Mesendoderm (in vitro differentiated cells): ENCODE measurements at regions not wholly inside any gene's neighbourhood (a gene's known extent, or its start where the extent isn't known, plus 50 kb on each side); places are given as distances from the start of the nearest gene placed in this dataset.

Experiments
- DNase-seq: peaks from one replicate; pipeline ENCODE4 v3.0.0; 2013
- H2AK5ac ChIP-seq: 2 replicates; pipeline ENCODE4 v1.6.1; 2013; ENCODE audit warnings: low read length, inconsistent platforms
- H2BK120ac ChIP-seq: 2 replicates; pipeline ENCODE4 v1.6.1; 2013; ENCODE audit warnings: low read depth, mild to moderate bottlenecking, low read length, moderate library complexity, mixed read lengths
- H2BK15ac ChIP-seq: replicated peaks from 2 replicates; pipeline ENCODE4 v1.6.1; 2013; ENCODE audit warnings: low read depth, mild to moderate bottlenecking, moderate library complexity
- H2BK5ac ChIP-seq: 2 replicates; pipeline ENCODE4 v1.6.1; 2013; ENCODE audit warnings: low read length, inconsistent platforms
- H3K18ac ChIP-seq: 2 replicates; pipeline ENCODE4 v1.6.1; 2013; ENCODE audit warnings: mild to moderate bottlenecking, low read length, mixed read lengths
- H3K23ac ChIP-seq: one replicate; pipeline ENCODE4 v1.6.1; 2013; ENCODE audit warnings: low read length
- H3K27ac ChIP-seq: 2 replicates; pipeline ENCODE4 v1.5.1; 2013; ENCODE audit warnings: low read depth, mild to moderate bottlenecking, inconsistent platforms, low read length, moderate library complexity
- H3K27me3 ChIP-seq: 2 replicates; pipeline ENCODE4 v1.6.1; 2013; ENCODE audit warnings: low read length, control low read depth, mild to moderate bottlenecking, inconsistent platforms; ENCODE audit not compliant: insufficient read depth, poor library complexity
- H3K36me3 ChIP-seq: 2 replicates; pipeline ENCODE4 v1.6.1; 2013; ENCODE audit warnings: low read length, inconsistent platforms; ENCODE audit not compliant: control insufficient read depth, insufficient read depth
- H3K4ac ChIP-seq: one replicate; pipeline ENCODE4 v1.6.1; 2013; ENCODE audit warnings: low read depth, mild to moderate bottlenecking, low read length, moderate library complexity
- H3K4me1 ChIP-seq: 2 replicates; pipeline ENCODE4 v1.6.1; 2013; ENCODE audit warnings: low read depth, low read length, inconsistent platforms; ENCODE audit not compliant: control insufficient read depth
- H3K4me2 ChIP-seq: 2 replicates; pipeline ENCODE4 v1.6.1; 2013; ENCODE audit warnings: low read length
- H3K4me3 ChIP-seq: 2 replicates; pipeline ENCODE4 v1.5.1; 2013; ENCODE audit warnings: mild to moderate bottlenecking, low read length
- H3K56ac ChIP-seq: one replicate; pipeline ENCODE4 v1.6.1; 2013; ENCODE audit warnings: low read length
- H3K79me1 ChIP-seq: 2 replicates; pipeline ENCODE4 v1.6.1; 2013; ENCODE audit warnings: low read length, inconsistent platforms
- H3K79me2 ChIP-seq: 2 replicates; pipeline ENCODE4 v1.6.1; 2013; ENCODE audit warnings: mild to moderate bottlenecking, low read length; ENCODE audit not compliant: control insufficient read depth, insufficient read depth
- H3K9ac ChIP-seq: 2 replicates; pipeline ENCODE4 v1.6.1; 2013; ENCODE audit warnings: low read length, inconsistent platforms
- H4K5ac ChIP-seq: one replicate; pipeline ENCODE4 v1.6.1; 2013; ENCODE audit warnings: low read length
- H4K8ac ChIP-seq: one replicate; pipeline ENCODE4 v1.6.1; 2013; ENCODE audit warnings: low read depth, mild to moderate bottlenecking, control low read depth, low read length, moderate library complexity
- WGBS: extraction: QIAGEN DNeasy Blood & Tissue Kit; methylation state at CpG from one replicate; pipeline ENCODE4 v1.1.7; 2013; ENCODE audit warnings: low lambda C conversion rate, missing lambda C conversion rate; ENCODE audit not compliant: insufficient coverage; ENCODE audit errors: extremely low coverage; 5-methylcytosine and 5-hydroxymethylcytosine counted together

- no peak overlapping the region for H4K5ac ChIP-seq
- no peaks in the 10 kb centered on the region for H3K4me1 ChIP-seq
- H3K36me3 ChIP-seq = no peaks in the 10 kb centered on the region
- H3K27ac ChIP-seq = no peak overlapping the region
- H3K4ac ChIP-seq = no peak overlapping the region
- H3K9ac ChIP-seq = no peak overlapping the region
- H2BK120ac ChIP-seq = no peak overlapping the region
- WGBS = no CpG with 5 or more reads among the region's 3 CpGs
- H3K27me3 ChIP-seq = no peaks in the 10 kb centered on the region
- H3K56ac ChIP-seq = no peak overlapping the region
- H2BK15ac ChIP-seq = no peak overlapping the region
- no peak overlapping the region for H2BK5ac ChIP-seq
- no peaks in the 10 kb centered on the region for H3K79me2 ChIP-seq
- no peak overlapping the region for H3K4me2 ChIP-seq
- H3K4me3 ChIP-seq = no peak overlapping the region
- no peak for DNase-seq
- no peak overlapping the region for H4K8ac ChIP-seq
- H3K79me1 ChIP-seq = no peaks in the 10 kb centered on the region
- H3K23ac ChIP-seq = no peak overlapping the region
- no peak overlapping the region for H3K18ac ChIP-seq
- no peak overlapping the region for H2AK5ac ChIP-seq
These were observed 167.8 kb downstream of the RAB28 start for GRCh38 chr4:13316354-13316753.

- H2BK5ac ChIP-seq = no peak overlapping the region
- no peak overlapping the region for H3K18ac ChIP-seq
- no peaks in the 10 kb centered on the region for H3K27me3 ChIP-seq
- no peak overlapping the region for H2BK120ac ChIP-seq
- no peaks in the 10 kb centered on the region for H3K79me1 ChIP-seq
- no peak overlapping the region for H3K9ac ChIP-seq
- H3K4me2 ChIP-seq = no peak overlapping the region
- no peaks in the 10 kb centered on the region for H3K4me1 ChIP-seq
- H3K79me2 ChIP-seq = no peaks in the 10 kb centered on the region
- H4K5ac ChIP-seq = no peak overlapping the region
- no peak for DNase-seq
- no peak overlapping the region for H3K27ac ChIP-seq
- H3K56ac ChIP-seq = no peak overlapping the region
- H2AK5ac ChIP-seq = no peak overlapping the region
- no peak overlapping the region for H3K4me3 ChIP-seq
- no peak overlapping the region for H2BK15ac ChIP-seq
- H3K23ac ChIP-seq = no peak overlapping the region
- H4K8ac ChIP-seq = no peak overlapping the region
- no peak overlapping the region for H3K4ac ChIP-seq
- H3K36me3 ChIP-seq = no peaks in the 10 kb centered on the region
These were observed 170.3 kb downstream of the RAB28 start for GRCh38 chr4:13313856-13314255.

GRCh38 chr4:13312264-13312663, 171.9 kb downstream of the RAB28 start:
- WGBS = no CpG with 5 or more reads among the region's 1 CpG
- Histone ChIP-seq H3K79me1 (no peaks in the 10 kb centered on the region), H3K4me1 (no peaks in the 10 kb centered on the region), H2BK5ac (no peak overlapping the region), H2AK5ac (no peak overlapping the region), H3K4ac (no peak overlapping the region), H3K23ac (no peak overlapping the region), H3K27me3 (no peaks in the 10 kb centered on the region), H3K18ac (no peak overlapping the region), H3K36me3 (no peaks in the 10 kb centered on the region), H4K8ac (no peak overlapping the region), H2BK15ac (no peak overlapping the region), H3K27ac (no peak overlapping the region), H2BK120ac (no peak overlapping the region), H4K5ac (no peak overlapping the region), H3K9ac (no peak overlapping the region), H3K4me2 (no peak overlapping the region), H3K56ac (no peak overlapping the region), H3K79me2 (no peaks in the 10 kb centered on the region), H3K4me3 (no peak overlapping the region)
- no peak for DNase-seq

GRCh38 chr4:13309751-13310150, 174.4 kb downstream of the RAB28 start:
- Histone ChIP-seq H3K9ac (no peak overlapping the region), H3K23ac (no peak overlapping the region), H3K4me2 (no peak overlapping the region), H2BK120ac (no peak overlapping the region), H2AK5ac (no peak overlapping the region), H3K4me1 (no peaks in the 10 kb centered on the region), H3K27ac (no peak overlapping the region), H2BK5ac (no peak overlapping the region), H3K79me1 (no peaks in the 10 kb centered on the region), H3K36me3 (no peaks in the 10 kb centered on the region), H2BK15ac (no peak overlapping the region), H3K4ac (no peak overlapping the region), H3K27me3 (no peaks in the 10 kb centered on the region), H3K56ac (no peak overlapping the region), H3K79me2 (no peaks in the 10 kb centered on the region), H3K4me3 (no peak overlapping the region), H4K5ac (no peak overlapping the region), H3K18ac (no peak overlapping the region), H4K8ac (no peak overlapping the region)
- no peak for DNase-seq
- no CpG with 5 or more reads among the region's 2 CpGs for WGBS

GRCh38 chr4:13306356-13306755, 177.8 kb downstream of the RAB28 start:
- Histone ChIP-seq H3K79me1 (no peaks in the 10 kb centered on the region), H3K36me3 (no peaks in the 10 kb centered on the region), H3K9ac (no peak overlapping the region), H3K4me2 (no peak overlapping the region), H3K56ac (no peak overlapping the region), H3K27ac (no peak overlapping the region), H2BK15ac (no peak overlapping the region), H3K23ac (no peak overlapping the region), H3K4ac (no peak overlapping the region), H4K5ac (no peak overlapping the region), H3K4me1 (no peaks in the 10 kb centered on the region), H4K8ac (no peak overlapping the region), H3K79me2 (no peaks in the 10 kb centered on the region), H3K4me3 (no peak overlapping the region), H2BK5ac (no peak overlapping the region), H2AK5ac (no peak overlapping the region), H2BK120ac (no peak overlapping the region), H3K27me3 (no peaks in the 10 kb centered on the region), H3K18ac (no peak overlapping the region)
- WGBS = no CpG with 5 or more reads among the region's 1 CpG
- no peak for DNase-seq

GRCh38 chr4:13302876-13303275, 181.3 kb downstream of the RAB28 start:
- Histone ChIP-seq H3K4me1 (no peaks in the 10 kb centered on the region), H4K8ac (no peak overlapping the region), H3K9ac (no peak overlapping the region), H2BK15ac (no peak overlapping the region), H3K4ac (no peak overlapping the region), H2BK5ac (no peak overlapping the region), H3K23ac (no peak overlapping the region), H3K27me3 (no peaks in the 10 kb centered on the region), H3K27ac (no peak overlapping the region), H3K36me3 (no peaks in the 10 kb centered on the region), H3K56ac (no peak overlapping the region), H2BK120ac (no peak overlapping the region), H3K79me1 (no peaks in the 10 kb centered on the region), H3K4me2 (no peak overlapping the region), H2AK5ac (no peak overlapping the region), H3K4me3 (no peak overlapping the region), H3K18ac (no peak overlapping the region), H3K79me2 (no peaks in the 10 kb centered on the region), H4K5ac (no peak overlapping the region)
- WGBS = no CpG with 5 or more reads among the region's 2 CpGs
- no peak for DNase-seq
